NCI-H2029 treated with DMSO at 0.1 percent for 48 hours (cell line): ENCODE measurements at regions not wholly inside any gene's neighbourhood (a gene's known extent, or its start where the extent isn't known, plus 50 kb on each side); places are given as distances from the start of the nearest gene placed in this dataset.
"Not testable (repeated sequence)": the region's sequence is repeated elsewhere in the genome, so short reads cannot be mapped to it uniquely, and the experiment has no call there.

ENCODE experiments used
- DNase-seq: peaks from one replicate; lab custom pipeline; 2025; lab: John Stamatoyannopoulos, UW

DNA sequence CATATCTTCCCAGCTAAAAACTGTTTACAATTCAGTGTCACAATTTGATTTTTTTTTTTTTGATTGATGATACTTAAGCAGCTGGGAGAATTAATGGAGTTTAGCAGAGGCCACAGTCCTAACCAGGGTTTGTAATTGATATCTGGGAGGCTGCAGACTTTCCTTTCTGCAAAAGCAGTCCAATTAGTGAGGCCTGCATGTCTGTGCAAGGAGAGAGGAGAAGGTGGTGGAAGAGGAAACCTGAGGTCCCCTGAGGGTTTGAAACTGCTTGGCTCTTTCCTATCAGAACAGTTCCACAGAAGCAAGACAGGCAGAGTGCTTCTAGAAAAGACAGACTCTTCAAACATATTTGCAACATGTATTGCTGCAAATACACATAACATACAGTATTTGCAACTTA, 160.8 kb upstream of the KRR1 start:
- no peak for DNase-seq

- no peak for DNase-seq
These were observed 158.8 kb upstream of the KRR1 start for GRCh38 chr12:75670216-75670615.

DNA sequence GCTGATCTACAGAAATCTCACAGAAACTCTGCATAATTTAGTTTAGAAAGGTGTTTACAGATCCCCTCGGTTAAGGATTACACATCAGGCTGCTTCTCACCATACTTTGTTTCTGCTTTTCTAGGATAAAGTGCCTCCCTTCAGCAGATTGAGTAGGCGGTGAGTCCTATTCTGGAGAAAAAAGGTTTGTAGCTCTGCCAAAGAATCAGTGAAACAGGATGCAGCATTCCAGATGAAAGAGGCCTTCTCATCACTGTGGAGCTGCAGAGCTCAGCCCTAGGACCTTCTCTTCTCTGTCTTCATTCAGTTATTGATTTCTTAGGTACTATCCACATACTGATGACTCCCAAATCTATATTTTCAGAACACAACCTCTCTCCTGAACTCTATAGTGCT, 155.5 kb upstream of the KRR1 start:
- no peak for DNase-seq

DNA sequence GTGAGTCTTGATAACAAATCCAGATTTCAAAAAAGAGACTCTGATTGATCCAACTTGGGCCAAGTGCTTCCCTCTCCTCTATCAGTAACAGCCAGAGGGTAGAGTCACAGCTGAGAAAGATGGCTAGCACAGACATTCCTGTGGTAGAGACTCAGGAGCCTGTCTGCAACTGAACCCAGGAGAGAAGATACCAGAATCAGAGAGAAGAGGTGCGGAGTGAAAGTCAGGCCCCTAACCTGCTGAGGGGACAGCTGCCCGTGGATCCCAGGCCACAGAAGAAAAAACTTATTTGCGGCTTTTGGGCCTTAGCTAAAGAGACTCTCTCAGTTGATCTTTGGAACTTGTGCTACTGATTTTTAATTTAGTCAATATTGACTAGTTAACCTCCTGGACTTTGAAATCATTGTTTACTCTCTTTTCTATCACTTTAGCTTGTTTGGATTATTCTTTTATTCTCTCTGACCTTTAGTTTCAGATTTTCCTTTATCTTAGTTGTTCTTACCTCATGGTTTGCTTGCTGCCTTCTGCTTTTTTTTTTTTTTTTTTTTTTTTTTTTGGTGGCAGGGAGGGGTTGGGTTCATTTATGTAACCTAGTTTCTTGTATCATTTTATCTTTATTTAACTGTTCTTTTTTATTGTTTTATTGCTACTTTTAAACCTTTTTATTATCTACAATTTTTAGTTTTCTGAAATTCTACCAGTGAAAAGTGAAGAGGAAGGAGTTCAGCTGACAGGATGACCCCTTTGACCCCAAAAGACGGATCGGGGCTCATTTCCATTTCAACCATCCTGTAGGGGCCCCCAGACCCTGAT, 154.9 kb upstream of the KRR1 start:
- DNase-seq = no peak

DNA sequence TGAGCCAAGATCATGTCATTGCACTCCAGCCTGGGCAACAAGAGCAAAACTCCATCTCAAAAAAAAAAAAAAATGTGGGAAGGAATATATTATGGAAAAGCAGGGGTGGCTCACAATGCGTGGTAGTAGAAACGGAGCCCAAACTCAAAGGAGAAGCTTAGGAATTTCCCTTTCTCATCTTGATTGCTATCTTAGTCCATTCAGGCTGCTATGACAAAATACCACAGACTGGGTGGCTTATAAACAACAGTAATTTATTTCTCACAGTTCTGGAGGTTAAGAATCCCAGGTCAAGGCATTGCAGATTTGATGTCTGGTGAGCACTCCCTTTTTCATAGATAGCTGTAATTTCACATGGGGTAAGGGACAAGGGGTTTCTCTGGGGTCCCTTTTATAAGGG, 153.8 kb upstream of the KRR1 start:
- no peak for DNase-seq

DNA sequence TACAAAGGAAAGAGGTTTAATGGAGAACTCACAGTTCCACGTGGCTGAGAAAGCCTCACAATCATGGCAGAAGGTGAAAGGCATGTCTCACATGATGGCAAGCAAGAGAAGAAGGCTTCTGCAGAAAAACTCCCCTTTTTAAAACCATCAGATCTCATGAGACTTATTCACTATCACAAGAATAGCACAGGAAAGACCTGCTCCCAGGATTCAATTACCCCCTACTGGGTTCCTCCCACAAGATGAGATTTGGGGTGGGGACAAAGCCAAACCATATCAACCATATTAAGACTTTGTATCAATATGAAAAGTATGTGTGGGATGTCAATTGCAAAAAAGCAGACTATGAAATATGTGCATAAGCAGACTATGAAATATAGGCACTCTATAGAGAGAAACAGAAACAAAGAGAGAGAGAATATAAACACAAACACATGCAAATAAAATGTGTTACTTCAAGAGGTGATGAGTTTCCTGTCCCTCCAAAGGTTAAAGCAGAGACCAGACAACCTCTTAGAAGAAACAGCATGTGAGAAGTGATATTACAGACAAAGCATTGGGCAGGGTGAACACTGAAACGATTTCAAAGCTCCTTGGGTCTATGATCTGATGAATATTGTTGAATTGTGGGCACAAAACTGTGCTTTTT, 151.2 kb upstream of the KRR1 start:
- no peak for DNase-seq

- no peak for DNase-seq
These were observed 150.5 kb upstream of the KRR1 start for GRCh38 chr12:75661908-75662307.

GRCh38 chr12:75660805-75661404, 149.5 kb upstream of the KRR1 start:
- DNase-seq = no peak

- DNase-seq = no peak
These were observed 148.7 kb upstream of the KRR1 start for GRCh38 chr12:75660107-75660530.

DNA sequence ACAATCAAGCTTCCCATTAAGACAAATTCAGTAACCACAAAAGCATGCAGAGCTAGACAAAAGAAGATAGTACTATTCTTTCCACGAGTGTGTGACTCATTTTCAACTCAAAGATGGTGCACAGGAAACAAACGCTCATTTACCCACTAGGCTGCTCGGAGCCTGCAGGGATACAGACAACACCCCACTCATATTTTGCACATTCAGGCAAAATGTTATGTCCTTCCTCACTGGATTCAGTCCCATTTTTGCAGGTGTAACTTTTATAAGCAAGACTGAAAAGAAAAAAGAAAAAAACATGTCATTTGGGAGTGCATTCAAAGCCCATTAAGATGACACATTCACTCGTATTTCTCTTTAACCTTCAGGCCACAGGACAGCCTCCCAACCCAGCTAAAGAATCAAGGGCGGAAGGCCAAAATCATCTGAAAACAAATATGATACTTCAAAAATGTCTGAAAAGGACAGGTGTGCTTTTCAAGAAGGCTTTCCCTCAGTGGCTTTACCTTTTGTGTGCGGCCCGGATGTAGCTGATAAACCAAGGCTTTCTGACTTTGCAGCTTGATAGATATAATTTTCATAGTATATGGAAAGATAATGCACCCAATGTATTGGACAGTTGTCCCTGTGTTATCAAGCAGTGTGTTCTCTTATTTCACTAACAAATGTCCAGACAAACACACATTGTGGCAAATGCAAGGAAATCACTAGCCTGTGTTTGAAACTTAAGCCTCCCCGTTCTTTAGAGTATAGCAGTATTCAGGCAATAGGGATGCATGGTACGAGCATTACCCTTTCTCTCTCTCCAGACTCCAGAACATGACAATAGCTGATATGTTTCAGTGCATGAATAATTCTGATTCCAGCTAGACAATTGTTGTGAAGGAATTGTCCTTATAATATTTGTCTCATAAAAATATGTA, 147.8 kb upstream of the KRR1 start:
- peak; percentile 89 for DNase-seq

- DNase-seq = no peak
These were observed 146.9 kb upstream of the KRR1 start for GRCh38 chr12:75658286-75658685.

GRCh38 chr12:75657831-75658230, 146.4 kb upstream of the KRR1 start:
- DNase-seq = no peak

DNA sequence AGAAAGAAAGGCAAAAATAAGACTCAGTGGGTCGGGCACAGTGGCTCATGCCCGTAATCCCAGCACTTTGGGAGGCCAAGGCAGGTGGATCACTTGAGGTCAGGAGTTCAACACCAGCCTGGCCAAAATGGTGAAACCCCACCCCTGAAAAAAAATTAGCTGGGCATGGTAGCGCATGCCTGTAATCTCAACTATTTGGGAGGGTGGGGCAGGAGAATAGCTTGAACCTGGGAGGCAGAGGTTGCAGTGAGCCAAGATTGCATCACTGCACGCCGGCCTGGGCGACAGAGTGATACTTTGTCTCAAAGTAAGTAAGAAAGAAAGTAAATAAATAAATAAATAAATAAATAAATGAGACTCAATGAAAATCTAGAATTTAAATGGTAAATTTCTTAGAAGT, 145.9 kb upstream of the KRR1 start:
- not testable (repeated sequence) for DNase-seq

GRCh38 chr12:75656648-75657047, 145.2 kb upstream of the KRR1 start:
- DNase-seq = no peak

DNA sequence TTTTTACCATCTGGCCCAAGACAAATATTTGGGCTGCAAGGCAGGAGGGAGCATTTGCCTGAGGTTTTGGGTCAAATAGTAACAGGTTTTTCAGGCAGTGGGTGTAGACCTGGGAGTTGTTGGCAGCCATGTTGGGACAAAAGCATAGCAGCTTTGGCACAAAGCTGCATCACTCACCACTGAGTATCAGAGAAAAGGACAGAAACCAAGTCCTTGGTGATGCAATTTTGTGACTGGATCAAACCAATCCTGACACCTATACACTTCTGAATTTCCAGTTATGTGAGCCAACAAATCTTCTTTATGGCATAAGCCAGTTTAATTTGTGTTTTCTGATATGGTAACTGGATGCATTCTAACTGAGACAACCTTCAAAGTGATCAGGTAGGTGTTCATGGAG, 144.8 kb upstream of the KRR1 start:
- DNase-seq = no peak

- no peak for DNase-seq
These were observed 144.0 kb upstream of the KRR1 start for GRCh38 chr12:75655315-75655806.

DNA sequence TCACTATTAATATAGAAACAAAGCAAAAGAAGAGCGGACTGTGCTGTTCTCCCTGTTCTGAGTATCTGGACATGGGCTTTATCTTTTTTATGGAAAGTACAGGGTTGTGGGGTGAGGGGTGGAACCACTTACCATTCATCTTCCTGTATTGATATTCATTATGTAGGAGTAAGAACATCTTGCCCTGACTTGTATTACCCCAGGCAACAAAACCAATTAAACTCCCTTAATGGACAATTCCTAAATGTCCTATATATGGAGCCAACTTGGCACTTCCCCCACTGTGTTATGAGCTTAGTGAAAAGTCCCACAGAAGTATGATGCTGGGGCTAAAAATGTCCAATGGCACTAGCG, 139.9 kb upstream of the KRR1 start:
- DNase-seq = no peak

DNA sequence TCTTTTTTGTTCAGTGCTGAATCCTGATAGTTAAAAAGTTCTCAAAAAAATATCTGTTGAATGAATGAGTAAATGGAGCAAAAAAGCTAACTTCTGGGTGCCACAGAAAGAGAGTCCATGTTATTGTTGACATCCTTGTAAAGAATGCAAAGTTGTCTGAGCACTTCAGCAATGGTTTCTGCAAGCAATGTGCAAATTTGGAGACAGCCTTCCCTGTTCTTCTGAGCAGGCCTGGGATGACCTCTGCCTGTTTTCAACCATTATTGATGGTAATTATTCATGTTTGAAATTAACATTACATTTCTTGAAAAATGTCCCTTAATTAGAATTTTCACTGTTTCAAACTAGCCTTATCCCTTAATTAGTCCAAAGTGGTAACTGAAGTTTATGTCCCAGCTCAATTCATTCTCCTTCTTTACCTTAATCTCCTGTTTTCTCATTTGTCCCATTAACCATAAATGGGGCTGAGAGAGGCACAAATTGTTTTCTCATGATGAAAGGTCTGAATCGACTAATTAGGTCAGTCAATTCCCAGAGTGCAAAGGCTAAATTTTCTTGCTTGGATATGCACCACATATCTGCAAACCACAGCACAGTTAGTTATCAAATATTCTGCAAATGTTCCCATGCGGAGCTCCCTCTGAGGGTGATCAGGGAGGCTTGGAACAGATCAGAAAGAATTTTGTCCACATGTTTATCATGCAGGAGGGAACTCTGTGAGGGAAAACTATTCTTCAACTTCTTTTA, 139.4 kb upstream of the KRR1 start:
- no peak for DNase-seq

- no peak for DNase-seq
These were observed 138.7 kb upstream of the KRR1 start for GRCh38 chr12:75650100-75650499.

DNA sequence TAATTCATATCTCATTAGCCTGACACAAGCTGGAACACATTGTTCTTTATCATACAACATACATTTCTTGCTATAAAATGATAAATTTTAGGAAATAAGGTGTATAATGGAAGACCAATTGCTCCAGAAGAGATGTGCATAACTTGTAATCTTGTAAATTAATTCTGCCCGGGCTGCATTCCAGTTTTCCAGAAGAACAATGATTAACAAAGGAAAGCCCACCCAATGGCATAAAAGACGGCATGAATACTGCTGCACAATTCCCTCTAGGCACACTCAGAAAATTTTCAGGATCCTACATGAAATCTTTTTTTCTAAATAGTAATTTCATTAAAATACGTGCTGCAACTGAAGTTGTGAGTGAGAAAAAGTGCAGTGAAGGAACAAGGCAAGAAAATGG, 137.4 kb upstream of the KRR1 start:
- no peak for DNase-seq
